ENCODE measurements at regions not wholly inside any gene's neighbourhood (a gene's known extent, or its start where the extent isn't known, plus 50 kb on each side); places are given as distances from the start of the nearest gene placed in this dataset.

GRCh38 chr5:3489239-3489843, 106.3 kb upstream of the IRX1 start:
- no peak for DNase-seq (ENCODE audit: low read depth in 1 of 2, low spot score in 1 of 2)
- Histone ChIP-seq H3K9me3 (no peaks in the 10 kb centered on the region), H3K4me3 (no peak overlapping the region), H3K4me1 (no peaks in the 10 kb centered on the region), H3K4me2 (no peak overlapping the region), H3K27ac (no peak overlapping the region)
- POLR2A ChIA-PET: no interaction called here
- WGBS (ENCODE audit: missing lambda C conversion rate): 47% methylated on average over 15 of the region's 21 CpGs
- CTCF ChIA-PET: no interaction called here
- no peak for FAIRE-seq
- ATAC-seq: no peak
- TF ChIP-seq ATOH8 (CRISPR knock-in tag; IDR thresholded peaks at IDR 0.05; ENCODE audit: low read depth) (no peak), SMC3 (IDR thresholded peaks at IDR 0.05) (no peak), CBX8 (IDR thresholded peaks at IDR 0.05) (no peak), TFCP2L1 (CRISPR knock-in tag; IDR thresholded peaks at IDR 0.05) (no peak), SREBF2 (IDR thresholded peaks at IDR 0.05) (no peak), JUNB (IDR thresholded peaks at IDR 0.05) (no peak), PHF8 (IDR thresholded peaks at IDR 0.05; ENCODE audit: borderline replicate concordance, low read depth) (no peak), JUN (IDR thresholded peaks at IDR 0.05) (no peak), RFX5 (IDR thresholded peaks at IDR 0.05) (no peak), CHD4 (IDR thresholded peaks at IDR 0.05; ENCODE audit: borderline replicate concordance) (no peak), FOSL2 (IDR thresholded peaks at IDR 0.05) (no peak), FOSL2 (CRISPR knock-in tag; IDR thresholded peaks at IDR 0.05) (no peak), GATA3 (IDR thresholded peaks at IDR 0.05; ENCODE audit: borderline replicate concordance) (no peak), EHF (CRISPR knock-in tag; IDR thresholded peaks at IDR 0.05) (no peak), E2F6 (IDR thresholded peaks at IDR 0.05; ENCODE audit: borderline replicate concordance, low read depth) (no peak), HDAC2 (IDR thresholded peaks at IDR 0.05) (no peak), CBX2 (IDR thresholded peaks at IDR 0.05; ENCODE audit: borderline replicate concordance, low read depth) (no peak), RNF2 (IDR thresholded peaks at IDR 0.05; ENCODE audit: borderline replicate concordance, low read depth) (no peak), MAZ (IDR thresholded peaks at IDR 0.05; ENCODE audit: borderline replicate concordance, low read depth, low read length) (no peak), ZSCAN20 (CRISPR knock-in tag; IDR thresholded peaks at IDR 0.05) (no peak)

GRCh38 chr5:3484836-3485235, 110.8 kb upstream of the IRX1 start:
- Histone ChIP-seq H3K4me2 (no peak overlapping the region), H3K27ac (no peak overlapping the region), H3K4me1 (no peaks in the 10 kb centered on the region), H3K4me3 (no peak overlapping the region), H3K9me3 (peaks cover 3% of the 10 kb centered on the region; the same call in 1 of the 3 replicates)
- TF ChIP-seq PBX3 (IDR thresholded peaks at IDR 0.05): no peak
- TF ChIP-seq ELK1 (IDR thresholded peaks at IDR 0.05; ENCODE audit: low read depth, low read length): no peak
- TF ChIP-seq HOXB5 (CRISPR knock-in tag; IDR thresholded peaks at IDR 0.05): no peak
- TF ChIP-seq ZFP36 (IDR thresholded peaks at IDR 0.05; ENCODE audit: borderline replicate concordance, partially characterized antibody): no peak
- ChIA-PET CTCF (no interaction called here), POLR2A (no interaction called here)
- FAIRE-seq: no peak
- 4% methylated on average over 5 of the region's 5 CpGs for WGBS (ENCODE audit: missing lambda C conversion rate)
- ATAC-seq: no peak
- no peak for DNase-seq (ENCODE audit: low read depth in 1 of 2, low spot score in 1 of 2)

Measured in A549 (cell line).